ENCODE measurements at regions not wholly inside any gene's neighbourhood (a gene's known extent, or its start where the extent isn't known, plus 50 kb on each side); places are given as distances from the start of the nearest gene placed in this dataset.

DNA sequence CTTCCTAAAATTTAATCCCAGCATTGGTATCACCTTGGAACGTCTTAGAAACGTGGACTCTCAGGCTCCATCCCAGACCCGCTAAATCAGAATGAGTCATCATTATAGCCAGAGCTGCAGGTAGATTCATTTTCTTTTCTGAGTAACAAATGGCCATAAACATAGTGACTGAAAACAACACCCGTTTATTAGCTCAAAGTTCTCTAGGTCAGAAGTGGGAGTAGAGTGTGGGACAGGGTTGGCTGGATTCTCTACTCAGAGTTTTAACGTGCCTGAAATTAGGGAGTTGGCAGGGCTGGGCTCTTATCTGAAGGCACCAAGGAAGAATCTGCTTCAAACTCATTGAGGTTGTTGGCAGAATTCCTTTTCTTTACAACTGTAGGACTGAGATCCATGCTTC is 101.8 kb upstream of the C1QTNF7 start:
- ChIA-PET CTCF (ENCODE audit: partially characterized antibody) (interaction anchor here (0.5 kb wide), 1 partner anchor 11 kb away, joined by 3 read pairs; no protein-coding TSS in a partner anchor), POLR2A (ENCODE audit: partially characterized antibody) (no interaction called here)
- peaks cover 3 to 5% of the 10 kb centered on the region in 2 donors for H3K27me3 Mint-ChIP-seq

DNA sequence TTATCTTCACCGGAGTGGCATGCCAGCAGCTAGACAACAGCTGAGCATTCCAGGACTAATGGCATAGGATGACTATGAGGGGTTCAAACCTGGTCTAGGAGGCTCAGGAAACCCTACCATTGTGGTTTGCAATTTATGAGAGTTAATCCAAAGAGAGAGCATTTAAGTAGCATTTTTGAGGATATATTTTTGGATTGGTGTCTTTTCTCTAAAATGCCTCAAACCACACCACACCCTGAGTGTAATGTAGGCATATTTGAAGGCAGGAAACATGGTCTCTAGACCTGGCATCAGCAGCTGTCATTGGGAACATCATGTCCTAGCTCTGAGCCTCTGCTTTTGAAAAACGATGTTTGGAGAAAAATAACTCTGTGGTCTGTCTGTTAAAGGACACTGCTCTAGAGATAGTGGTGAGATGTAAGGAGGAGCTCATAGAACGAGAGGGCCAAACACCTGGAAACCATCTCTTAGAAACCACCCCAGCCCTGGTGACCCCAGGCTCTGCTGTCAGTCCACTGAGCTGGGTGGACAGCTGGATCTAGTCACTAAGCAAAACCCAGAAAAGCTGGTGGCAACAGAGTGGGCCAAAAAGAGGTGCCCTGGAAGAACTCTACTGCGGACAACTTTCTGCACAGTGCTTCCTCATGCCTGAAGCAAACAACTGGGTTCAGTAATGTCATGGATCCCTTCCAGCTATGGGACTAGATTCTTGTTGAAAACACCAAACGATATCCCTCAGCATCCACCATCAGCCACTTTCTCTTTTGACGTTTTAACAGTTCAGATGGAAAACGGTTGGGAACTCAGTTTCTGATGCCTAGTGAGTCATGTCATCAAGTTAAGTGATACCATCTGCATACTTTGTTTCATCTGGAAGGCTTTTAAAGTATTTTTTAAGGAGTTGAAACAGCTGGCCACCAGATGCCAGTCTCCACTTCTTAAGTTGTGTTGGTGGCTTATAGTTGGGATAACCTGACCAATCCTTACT is 100.2 kb upstream of the C1QTNF7 start:
- H3K4me3 ChIP-seq (ENCODE audit: low read length in 2 of 2): no peak overlapping the region
- intact Hi-C loops (cut with micrococcal nuclease): no loop called here
- no peak overlapping the region for H3K4me3 Mint-ChIP-seq
- no peaks in the 10 kb centered on the region for H3K4me1 ChIP-seq (ENCODE audit: insufficient read depth, low read length)
- no peak for DNase-seq
- H3K4me1 Mint-ChIP-seq: peaks cover 0 to 7% (median 3%) of the 10 kb centered on the region in 4 donors
- ChIA-PET CTCF (ENCODE audit: partially characterized antibody) (no interaction called here), POLR2A (ENCODE audit: partially characterized antibody) (no interaction called here)
- no peaks in the 10 kb centered on the region for H3K27me3 ChIP-seq (ENCODE audit: insufficient read depth, low read length)
- peaks cover 4 to 5% of the 10 kb centered on the region in 2 donors for H3K27me3 Mint-ChIP-seq
- no peak overlapping the region for H3K27ac ChIP-seq (ENCODE audit: low read depth, low read length)
- no peaks in the 10 kb centered on the region for H3K9me3 Mint-ChIP-seq
- no peaks in the 10 kb centered on the region for H3K36me3 Mint-ChIP-seq
- no peak overlapping the region for H3K27ac Mint-ChIP-seq
- H3K36me3 ChIP-seq (ENCODE audit: insufficient read depth, low read length): no peaks in the 10 kb centered on the region
- no peaks in the 10 kb centered on the region for H3K9me3 ChIP-seq (ENCODE audit: control insufficient read depth in 1 of 2, low read length in 2 of 2)

More for the DNA sequence above, 101.8 kb upstream of the C1QTNF7 start:
- Mint-ChIP-seq H3K9me3 (no peaks in the 10 kb centered on the region), H3K36me3 (no peaks in the 10 kb centered on the region), H3K4me3 (no peak overlapping the region), H3K27ac (no peak overlapping the region), H3K4me1 (peaks cover 0 to 7% (median 3%) of the 10 kb centered on the region in 4 donors)
- Histone ChIP-seq H3K27me3 (ENCODE audit: insufficient read depth, low read length) (no peaks in the 10 kb centered on the region), H3K9me3 (ENCODE audit: control insufficient read depth in 1 of 2, low read length in 2 of 2) (no peaks in the 10 kb centered on the region), H3K4me3 (ENCODE audit: low read length in 2 of 2) (no peak overlapping the region), H3K36me3 (ENCODE audit: insufficient read depth, low read length) (no peaks in the 10 kb centered on the region), H3K4me1 (ENCODE audit: insufficient read depth, low read length) (no peaks in the 10 kb centered on the region), H3K27ac (ENCODE audit: low read depth, low read length) (no peak overlapping the region)
- intact Hi-C loops (cut with micrococcal nuclease): no loop called here
- no peak for DNase-seq

GRCh38 chr4:15331930-15332329 is 95.9 kb upstream of the C1QTNF7 start:
- no peaks in the 10 kb centered on the region for H3K4me1 Mint-ChIP-seq

GRCh38 chr4:15332377-15332776 is 95.5 kb upstream of the C1QTNF7 start:
- Mint-ChIP-seq H3K9me3 (peaks cover 0 to 2% (median 0%) of the 10 kb centered on the region in 8 donors), H3K36me3 (no peaks in the 10 kb centered on the region), H3K27ac (no peak overlapping the region), H3K4me3 (no peak overlapping the region), H3K27me3 (peaks cover 3 to 4% of the 10 kb centered on the region in 2 donors), H3K4me1 (no peaks in the 10 kb centered on the region)
- no peak for DNase-seq
- H3K36me3 ChIP-seq (ENCODE audit: insufficient read depth, low read length): no peaks in the 10 kb centered on the region
- H3K4me1 ChIP-seq (ENCODE audit: insufficient read depth, low read length): no peaks in the 10 kb centered on the region
- H3K4me3 ChIP-seq (ENCODE audit: low read length in 2 of 2): no peak overlapping the region
- CTCF ChIA-PET (ENCODE audit: partially characterized antibody): no interaction called here
- intact Hi-C loops (cut with micrococcal nuclease): no loop called here
- no peaks in the 10 kb centered on the region for H3K27me3 ChIP-seq (ENCODE audit: insufficient read depth, low read length)
- H3K9me3 ChIP-seq (ENCODE audit: control insufficient read depth in 1 of 2, low read length in 2 of 2): no peaks in the 10 kb centered on the region
- POLR2A ChIA-PET (ENCODE audit: partially characterized antibody): no interaction called here
- H3K27ac ChIP-seq (ENCODE audit: low read depth, low read length): no peak overlapping the region

More at GRCh38 chr4:15331930-15332329, 95.9 kb upstream of the C1QTNF7 start:
- Histone ChIP-seq H3K27me3 (ENCODE audit: insufficient read depth, low read length) (no peaks in the 10 kb centered on the region), H3K27ac (ENCODE audit: low read depth, low read length) (no peak overlapping the region), H3K36me3 (ENCODE audit: insufficient read depth, low read length) (no peaks in the 10 kb centered on the region), H3K4me3 (ENCODE audit: low read length in 2 of 2) (no peak overlapping the region), H3K4me1 (ENCODE audit: insufficient read depth, low read length) (no peaks in the 10 kb centered on the region), H3K9me3 (ENCODE audit: control insufficient read depth in 1 of 2, low read length in 2 of 2) (no peaks in the 10 kb centered on the region)
- peak overlapping the region in 1 of 7 donors; percentile 62 for H3K27ac Mint-ChIP-seq
- H3K27me3 Mint-ChIP-seq: peaks cover 3 to 4% of the 10 kb centered on the region in 2 donors
- no peak for DNase-seq
- no peaks in the 10 kb centered on the region for H3K9me3 Mint-ChIP-seq
- no peak overlapping the region for H3K4me3 Mint-ChIP-seq
- no peaks in the 10 kb centered on the region for H3K36me3 Mint-ChIP-seq
- CTCF ChIA-PET (ENCODE audit: partially characterized antibody): no interaction called here
- POLR2A ChIA-PET (ENCODE audit: partially characterized antibody): no interaction called here
- intact Hi-C loops (cut with micrococcal nuclease): no loop called here

- intact Hi-C loops (cut with micrococcal nuclease): no loop called here
- POLR2A ChIA-PET (ENCODE audit: partially characterized antibody): no interaction called here
- CTCF ChIA-PET (ENCODE audit: partially characterized antibody): no interaction called here
- no peaks in the 10 kb centered on the region for H3K4me1 ChIP-seq (ENCODE audit: insufficient read depth, low read length)
- peaks cover 0 to 4% (median 0%) of the 10 kb centered on the region in 8 donors for H3K9me3 Mint-ChIP-seq
- peaks cover 1 to 2% of the 10 kb centered on the region in 2 donors for H3K27me3 Mint-ChIP-seq
- no peak overlapping the region for H3K27ac Mint-ChIP-seq
- no peaks in the 10 kb centered on the region for H3K9me3 ChIP-seq (ENCODE audit: control insufficient read depth in 1 of 2, low read length in 2 of 2)
- H3K4me3 ChIP-seq (ENCODE audit: low read length in 2 of 2): no peak overlapping the region
- H3K27me3 ChIP-seq (ENCODE audit: insufficient read depth, low read length): no peaks in the 10 kb centered on the region
- H3K27ac ChIP-seq (ENCODE audit: low read depth, low read length): no peak overlapping the region
- H3K4me3 Mint-ChIP-seq: no peak overlapping the region
- no peaks in the 10 kb centered on the region for H3K4me1 Mint-ChIP-seq
- H3K36me3 Mint-ChIP-seq: no peaks in the 10 kb centered on the region
- no peak for DNase-seq
- H3K36me3 ChIP-seq (ENCODE audit: insufficient read depth, low read length): no peaks in the 10 kb centered on the region
Observed at GRCh38 chr4:15333692-15334633, 93.9 kb upstream of the C1QTNF7 start.

DNA sequence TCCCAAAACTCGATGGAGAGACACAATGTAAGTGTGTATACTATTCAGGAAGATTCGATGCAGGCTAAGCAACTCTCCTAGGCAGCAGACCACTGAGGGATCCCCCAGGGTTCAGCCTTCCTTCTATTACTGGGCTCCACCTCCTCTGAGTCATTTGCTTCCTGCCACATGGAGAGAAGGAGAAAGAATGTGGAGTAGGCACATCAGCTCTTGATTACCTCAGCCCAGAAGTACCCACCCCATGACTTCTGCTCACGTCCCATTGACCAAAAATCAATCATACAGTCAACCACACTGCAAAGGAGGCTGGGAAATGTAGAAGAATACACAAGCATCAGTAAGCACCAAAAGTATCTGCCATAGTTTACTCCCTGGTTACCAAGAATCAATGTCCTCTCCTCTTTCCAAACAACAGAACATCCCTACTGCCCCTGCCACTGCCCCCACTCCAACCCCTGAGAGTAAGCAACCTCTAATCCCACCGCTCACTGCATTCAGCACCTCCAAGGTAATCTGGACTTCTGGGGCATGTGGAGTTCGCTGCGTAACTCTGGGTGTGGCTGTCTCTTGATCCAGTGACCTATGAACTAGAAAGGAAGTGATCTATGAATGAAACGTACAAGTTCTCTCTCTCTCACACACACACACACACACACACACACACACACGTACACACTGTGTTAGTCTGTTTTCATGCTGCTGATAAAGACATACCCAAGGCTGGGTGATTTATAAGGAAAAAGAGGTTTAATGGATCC is 91.2 kb upstream of the C1QTNF7 start:
- POLR2A ChIA-PET (ENCODE audit: partially characterized antibody): no interaction called here
- Mint-ChIP-seq H3K36me3 (no peaks in the 10 kb centered on the region), H3K4me3 (no peak overlapping the region), H3K4me1 (no peaks in the 10 kb centered on the region), H3K9me3 (peaks cover 0 to 4% (median 0%) of the 10 kb centered on the region in 8 donors), H3K27me3 (peaks cover 1% of the 10 kb centered on the region in 2 donors), H3K27ac (no peak overlapping the region)
- intact Hi-C loops (cut with micrococcal nuclease): no loop called here
- DNase-seq: no peak
- H3K9me3 ChIP-seq (ENCODE audit: control insufficient read depth in 1 of 2, low read length in 2 of 2): no peaks in the 10 kb centered on the region
- H3K4me1 ChIP-seq (ENCODE audit: insufficient read depth, low read length): no peaks in the 10 kb centered on the region
- no peaks in the 10 kb centered on the region for H3K27me3 ChIP-seq (ENCODE audit: insufficient read depth, low read length)
- CTCF ChIA-PET (ENCODE audit: partially characterized antibody): no interaction called here
- H3K36me3 ChIP-seq (ENCODE audit: insufficient read depth, low read length): no peaks in the 10 kb centered on the region
- no peak overlapping the region for H3K27ac ChIP-seq (ENCODE audit: low read depth, low read length)
- no peak overlapping the region for H3K4me3 ChIP-seq (ENCODE audit: low read length in 2 of 2)

Data from CD4-positive, alpha-beta memory T cell (primary cell).